KOPT-K1 (cell line): ENCODE measurements at regions not wholly inside any gene's neighbourhood (a gene's known extent, or its start where the extent isn't known, plus 50 kb on each side); places are given as distances from the start of the nearest gene placed in this dataset.

Experiments used
- H3K27ac ChIP-seq: fragments of 200-600 bp; sonication (generic); 2 replicates; pipeline ENCODE4 v1.5.1; 2016; ENCODE audit warnings: antibody characterized with exemption, mild to moderate bottlenecking, low read depth, low read length; ENCODE audit not compliant: poor library complexity, severe bottlenecking
- H3K36me3 ChIP-seq: fragments of 200-600 bp; sonication (generic); 2 replicates; pipeline ENCODE4 v1.5.1; 2017; ENCODE audit warnings: antibody characterized with exemption, mild to moderate bottlenecking, low read length, moderate library complexity; ENCODE audit not compliant: insufficient read depth
- H3K9me3 ChIP-seq: fragments of 200-600 bp; sonication (generic); 2 replicates; pipeline ENCODE4 v1.5.1; 2017; ENCODE audit warnings: antibody characterized with exemption, low read length, mild to moderate bottlenecking; ENCODE audit not compliant: insufficient read depth, poor library complexity, severe bottlenecking

DNA sequence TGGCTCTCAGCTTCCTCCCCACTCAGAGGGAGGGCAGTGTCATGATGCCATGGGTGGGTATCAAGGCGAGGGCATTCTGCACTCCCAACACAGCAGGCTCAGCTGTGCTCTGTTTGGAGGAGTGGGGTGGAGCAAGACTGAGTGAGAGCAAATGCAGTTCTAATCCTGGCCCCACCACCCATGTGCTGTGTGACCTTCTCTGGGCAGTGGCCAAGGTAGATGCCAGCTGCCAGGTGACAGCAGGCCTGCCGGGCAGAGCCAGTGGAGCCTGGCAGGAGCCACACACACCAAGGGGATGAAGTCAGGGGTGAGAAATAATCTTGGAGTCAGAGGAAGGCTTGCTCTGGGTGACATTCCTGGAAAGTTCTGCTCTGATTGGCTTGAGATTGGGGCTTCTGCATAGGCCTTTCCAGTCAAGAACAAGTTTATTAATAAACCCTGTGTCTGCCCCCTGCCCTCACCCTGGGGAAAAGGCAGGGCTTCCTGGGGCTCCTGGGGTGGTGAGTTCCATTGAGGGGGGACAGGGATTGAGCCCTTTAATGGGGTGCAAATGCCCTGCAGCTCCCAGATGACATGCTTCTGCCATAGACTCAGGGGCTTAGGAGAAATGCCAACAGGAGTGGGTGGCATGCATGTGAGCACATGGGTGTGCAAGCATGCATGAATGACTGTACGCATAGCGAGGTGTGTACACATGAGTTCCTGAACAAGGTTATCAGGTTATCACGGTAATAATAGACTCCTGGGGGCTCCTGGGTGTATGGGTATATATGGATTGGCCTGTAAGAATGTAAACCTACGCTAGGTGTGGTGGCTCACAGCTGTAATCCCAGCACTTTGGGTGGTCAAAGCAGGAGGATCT lies 134.2 kb downstream of the MRPL14 start:
- no peaks in the 10 kb centered on the region for H3K9me3 ChIP-seq
- no peaks in the 10 kb centered on the region for H3K36me3 ChIP-seq
- no peak overlapping the region for H3K27ac ChIP-seq

DNA sequence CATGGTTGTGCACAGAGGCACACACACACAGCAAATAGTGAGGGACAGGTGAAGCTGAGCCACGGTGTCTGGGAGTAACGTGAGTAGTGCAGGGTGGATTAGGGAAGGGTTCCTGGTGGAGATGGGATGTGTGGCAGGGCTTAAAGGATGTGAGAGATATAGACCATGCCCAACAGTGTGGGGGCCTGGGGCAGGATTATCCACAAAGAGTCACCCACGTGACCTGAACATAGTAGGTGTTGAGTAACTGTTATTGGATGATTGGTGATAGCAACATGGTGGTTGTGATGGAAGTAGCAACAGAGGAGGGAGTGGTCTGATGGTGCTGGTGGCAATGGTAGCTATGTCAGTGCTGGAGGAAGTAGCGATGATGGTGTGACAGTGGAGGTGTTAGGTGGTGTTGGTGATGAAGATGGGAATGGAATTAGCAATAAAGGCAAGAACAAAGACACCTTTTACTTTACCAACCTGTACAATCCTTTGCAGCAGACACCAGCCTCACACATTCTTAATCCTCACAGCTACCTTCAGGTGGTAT lies 135.1 kb downstream of the MRPL14 start:
- H3K27ac ChIP-seq: no peak overlapping the region
- no peaks in the 10 kb centered on the region for H3K36me3 ChIP-seq
- no peaks in the 10 kb centered on the region for H3K9me3 ChIP-seq

GRCh38 chr6:43990627-43991619 lies 136.3 kb downstream of the MRPL14 start:
- Histone ChIP-seq H3K9me3 (no peaks in the 10 kb centered on the region), H3K27ac (no peak overlapping the region), H3K36me3 (no peaks in the 10 kb centered on the region)

GRCh38 chr6:43990275-43990626 lies 137.0 kb downstream of the MRPL14 start:
- Histone ChIP-seq H3K9me3 (no peaks in the 10 kb centered on the region), H3K36me3 (no peaks in the 10 kb centered on the region), H3K27ac (no peak overlapping the region)

- H3K27ac ChIP-seq: no peak overlapping the region
- no peaks in the 10 kb centered on the region for H3K9me3 ChIP-seq
- H3K36me3 ChIP-seq: no peaks in the 10 kb centered on the region
These were observed 137.6 kb downstream of the MRPL14 start for GRCh38 chr6:43989581-43990146.

DNA sequence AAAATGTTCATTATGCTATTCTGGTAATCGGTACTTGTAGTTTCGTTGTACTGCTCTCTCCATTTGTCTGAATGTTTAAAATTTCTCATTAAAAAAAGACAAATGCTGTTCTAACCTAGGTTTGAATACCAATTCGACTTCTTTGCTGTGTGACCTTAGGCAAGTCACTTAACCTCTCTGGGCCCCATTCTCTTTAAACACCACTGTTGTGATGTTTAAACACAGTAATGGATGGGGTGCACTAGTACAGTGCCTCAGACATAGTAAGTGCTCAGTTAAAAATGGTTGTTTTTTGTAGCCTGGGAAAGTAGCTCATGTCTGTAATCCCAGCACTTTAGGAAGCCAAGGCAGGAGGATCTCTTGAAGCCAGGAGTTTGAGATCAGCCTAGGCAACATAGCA lies 138.5 kb downstream of the MRPL14 start:
- H3K9me3 ChIP-seq: no peaks in the 10 kb centered on the region
- H3K36me3 ChIP-seq: no peaks in the 10 kb centered on the region
- H3K27ac ChIP-seq: no peak overlapping the region

- Histone ChIP-seq H3K9me3 (no peaks in the 10 kb centered on the region), H3K36me3 (no peaks in the 10 kb centered on the region), H3K27ac (no peak overlapping the region)
These were observed 139.3 kb downstream of the MRPL14 start for GRCh38 chr6:43987838-43988439.

DNA sequence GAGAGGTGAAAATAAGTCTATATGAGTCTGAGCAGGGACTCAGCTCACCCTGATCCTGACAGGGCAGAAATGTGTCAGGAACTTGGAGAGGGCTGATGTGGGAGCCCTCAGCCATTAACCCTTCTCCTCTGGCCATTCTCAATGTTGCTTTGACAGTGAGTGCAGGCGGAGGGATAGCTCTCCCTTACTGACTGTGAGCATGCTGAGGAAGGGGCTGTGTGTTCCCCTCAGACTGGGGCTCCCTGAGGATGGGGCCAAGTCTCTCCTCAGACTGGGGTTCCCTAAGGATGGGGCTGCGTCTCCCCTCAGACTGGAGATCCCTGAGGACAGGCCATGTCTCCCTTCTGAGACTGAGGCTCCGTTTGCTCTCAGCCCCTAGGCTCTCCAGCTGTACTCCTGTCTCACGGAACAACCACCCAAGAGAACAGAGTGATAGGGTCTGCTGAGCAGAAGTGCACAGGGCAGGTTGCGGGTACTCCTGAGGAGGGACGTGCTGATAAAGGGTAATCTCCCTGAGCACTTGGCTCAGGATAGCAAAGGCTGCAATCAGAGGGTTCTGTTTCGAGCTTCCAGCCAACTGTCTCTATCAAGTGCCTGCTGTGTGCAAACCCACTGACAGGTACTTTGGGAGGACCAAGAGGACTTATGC lies 141.0 kb downstream of the MRPL14 start:
- H3K9me3 ChIP-seq: no peaks in the 10 kb centered on the region
- no peak overlapping the region for H3K27ac ChIP-seq
- H3K36me3 ChIP-seq: no peaks in the 10 kb centered on the region

DNA sequence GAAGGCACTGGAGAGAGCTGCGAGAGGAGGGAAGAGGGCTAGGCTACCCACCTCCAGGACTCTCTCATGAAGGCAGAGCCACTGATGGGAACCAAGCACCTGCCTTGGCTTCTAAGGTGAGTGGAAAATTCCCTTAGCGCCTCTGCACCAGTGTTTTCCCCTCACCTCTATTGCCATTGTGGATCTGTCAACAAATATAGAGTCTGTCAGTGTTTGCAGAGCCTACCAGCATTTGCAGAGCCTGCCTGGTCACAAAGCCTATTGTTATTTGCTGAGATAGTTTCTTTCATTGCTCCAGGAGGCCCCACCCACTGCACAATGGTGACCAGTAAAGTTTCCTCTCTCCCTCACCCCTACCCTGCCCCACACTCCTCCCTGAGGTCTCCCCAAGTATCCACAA lies 141.9 kb downstream of the MRPL14 start:
- Histone ChIP-seq H3K9me3 (no peaks in the 10 kb centered on the region), H3K27ac (no peak overlapping the region), H3K36me3 (no peaks in the 10 kb centered on the region)

GRCh38 chr6:43984442-43985321 lies 142.6 kb downstream of the MRPL14 start:
- Histone ChIP-seq H3K36me3 (no peaks in the 10 kb centered on the region), H3K9me3 (no peaks in the 10 kb centered on the region), H3K27ac (no peak overlapping the region)

DNA sequence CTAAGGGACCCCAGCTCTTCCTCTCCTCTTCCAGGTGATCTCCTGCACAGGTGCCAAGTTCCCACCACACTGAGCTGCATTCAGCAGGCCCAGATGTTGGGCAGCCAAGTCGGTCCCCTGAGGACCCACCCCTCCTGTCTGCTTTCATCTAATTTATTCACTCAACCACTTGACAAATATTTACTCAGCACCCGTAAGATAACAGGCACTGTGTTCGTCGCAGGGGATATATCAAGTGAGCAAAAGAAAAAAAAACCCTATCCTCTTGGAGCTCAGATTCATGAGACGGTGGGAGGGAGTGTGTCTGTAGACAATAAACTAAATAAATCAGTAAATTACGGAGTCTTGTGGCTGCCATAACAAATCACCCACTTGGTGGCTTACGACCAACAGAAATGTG lies 143.6 kb downstream of the MRPL14 start:
- Histone ChIP-seq H3K27ac (no peak overlapping the region), H3K36me3 (no peaks in the 10 kb centered on the region), H3K9me3 (no peaks in the 10 kb centered on the region)

DNA sequence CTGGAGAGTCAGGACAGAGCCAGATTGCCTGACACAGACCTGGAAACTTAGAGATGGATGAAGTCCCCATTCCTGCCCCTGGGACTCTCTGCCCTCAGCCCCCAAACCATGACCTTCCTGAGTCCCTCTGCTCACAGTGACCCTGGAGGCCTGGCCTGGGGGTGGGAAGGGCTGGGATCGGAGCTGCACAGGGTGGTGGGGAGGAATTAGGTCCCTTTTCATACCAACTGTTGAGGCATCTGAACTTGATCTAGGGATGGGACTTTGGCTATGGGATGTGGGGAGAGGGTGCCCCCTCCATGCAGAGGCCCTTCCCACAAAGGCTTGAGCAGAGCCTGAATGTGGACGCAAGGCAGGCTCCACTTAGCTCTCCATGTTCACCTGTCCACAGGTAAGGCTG lies 144.1 kb downstream of the MRPL14 start:
- no peaks in the 10 kb centered on the region for H3K36me3 ChIP-seq
- no peak overlapping the region for H3K27ac ChIP-seq
- H3K9me3 ChIP-seq: no peaks in the 10 kb centered on the region

DNA sequence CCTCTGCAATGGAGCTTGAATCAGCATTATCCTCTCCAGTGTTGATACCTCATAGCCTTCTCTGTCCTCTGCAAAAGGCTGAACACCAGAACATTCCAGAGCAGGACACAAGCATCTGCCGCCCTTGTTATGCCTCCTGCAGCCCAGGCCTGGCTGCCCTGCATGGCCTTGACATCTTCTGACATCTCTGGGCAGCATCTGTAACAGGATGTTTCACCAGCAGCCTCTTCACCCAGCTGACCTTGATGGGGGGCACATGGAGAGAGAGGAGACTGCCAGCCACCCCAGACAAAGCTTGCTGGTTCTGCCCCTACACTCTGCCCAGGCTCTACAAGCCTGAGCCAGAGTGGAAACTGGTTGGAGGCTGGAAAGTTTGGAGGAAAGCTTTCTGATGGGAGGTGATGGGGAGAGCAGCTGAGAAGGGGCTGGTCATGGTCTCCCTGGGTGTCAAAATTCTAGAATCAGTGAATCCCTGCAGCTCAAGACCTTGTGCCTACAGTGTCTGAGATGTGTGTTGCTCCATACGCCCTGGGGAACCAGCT lies 145.1 kb downstream of the MRPL14 start:
- Histone ChIP-seq H3K36me3 (no peaks in the 10 kb centered on the region), H3K27ac (no peak overlapping the region), H3K9me3 (no peaks in the 10 kb centered on the region)
